IPS DF 4.7 (cell line): ENCODE measurements at regions not wholly inside any gene's neighbourhood (a gene's known extent, or its start where the extent isn't known, plus 50 kb on each side); places are given as distances from the start of the nearest gene placed in this dataset.
A peak's percentile ranks its signal among the peaks of the same experiment; 100 is the strongest.
"Not testable (repeated sequence)": the region's sequence is repeated elsewhere in the genome, so short reads cannot be mapped to it uniquely, and the experiment has no call there.

ENCODE experiments used
- DNase-seq: peaks from one replicate; pipeline ENCODE4 v3.0.0-alpha.2; 2013; ENCODE audit warnings: low spot score; ENCODE audit errors: extremely low read depth

- no peak for DNase-seq
Measured at GRCh38 chr1:233435622-233436021, 108.1 kb downstream of the MAP3K21 start.

- DNase-seq, result no peak
Measured at GRCh38 chr1:233439721-233440120, 112.2 kb downstream of the MAP3K21 start.

GRCh38 chr1:233440951-233441401 is 113.5 kb downstream of the MAP3K21 start:
- DNase-seq, result peak; percentile 82

DNA sequence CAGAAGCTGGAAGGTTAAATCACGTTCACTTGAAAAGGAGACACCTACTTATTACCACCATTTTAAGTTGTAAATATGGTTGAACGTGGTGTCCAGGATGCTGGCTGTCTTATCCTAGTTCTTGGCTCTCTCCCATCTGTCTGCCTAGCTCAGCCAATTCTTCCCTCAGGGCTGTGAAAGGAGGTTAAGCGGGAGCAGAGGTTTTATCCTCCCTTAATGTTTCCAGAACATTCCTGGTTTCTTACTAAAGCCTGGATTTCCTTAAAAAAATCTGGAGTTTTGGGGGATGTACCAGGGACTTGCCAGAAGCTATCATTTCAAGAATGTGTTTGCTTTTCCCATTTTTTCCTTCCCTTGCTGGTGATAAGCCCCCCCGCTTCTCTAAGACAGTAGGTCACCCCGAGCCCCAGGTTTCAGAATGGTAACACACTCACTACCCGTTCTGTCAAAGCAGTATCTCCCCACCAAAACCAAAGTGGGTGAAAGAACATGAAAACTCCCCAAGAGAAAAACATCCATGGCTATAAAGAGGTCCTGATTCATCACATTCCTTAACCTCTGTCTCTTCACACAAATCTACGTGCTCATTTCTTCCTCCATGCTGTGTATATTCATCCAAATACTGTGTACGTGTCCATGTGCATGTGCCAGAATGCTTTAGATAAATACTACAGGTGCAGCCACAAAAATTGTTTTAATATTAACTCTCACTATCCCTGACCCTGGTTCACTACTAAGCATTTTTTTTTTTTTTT is 114.7 kb downstream of the MAP3K21 start:
- DNase-seq, result no peak

- no peak for DNase-seq
Measured at GRCh38 chr1:233443040-233443760, 115.7 kb downstream of the MAP3K21 start.

- DNase-seq, result no peak
Measured at GRCh38 chr1:233444484-233444883, 117.0 kb downstream of the MAP3K21 start.

DNA sequence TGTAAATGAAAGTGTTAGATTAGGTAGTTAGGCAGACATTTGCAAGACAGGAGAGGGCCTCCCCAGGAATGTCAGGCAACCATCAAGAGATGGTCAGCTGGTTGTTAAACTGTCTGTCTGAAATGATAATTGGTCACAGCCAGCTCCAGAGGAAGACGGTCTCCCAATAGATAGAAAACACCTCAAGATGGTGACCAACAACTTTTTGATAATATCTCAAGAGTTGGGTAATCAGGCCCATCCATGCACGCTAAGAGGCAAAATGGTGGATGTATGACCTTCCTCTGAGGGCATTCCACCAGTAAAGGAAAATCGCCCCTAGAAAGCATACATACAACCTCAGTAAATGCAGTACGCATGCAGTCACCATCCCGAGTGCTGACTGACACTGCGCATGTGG is 118.2 kb downstream of the MAP3K21 start:
- no peak for DNase-seq

- DNase-seq, result no peak
Measured at GRCh38 chr1:233446935-233447334, 119.4 kb downstream of the MAP3K21 start.

DNA sequence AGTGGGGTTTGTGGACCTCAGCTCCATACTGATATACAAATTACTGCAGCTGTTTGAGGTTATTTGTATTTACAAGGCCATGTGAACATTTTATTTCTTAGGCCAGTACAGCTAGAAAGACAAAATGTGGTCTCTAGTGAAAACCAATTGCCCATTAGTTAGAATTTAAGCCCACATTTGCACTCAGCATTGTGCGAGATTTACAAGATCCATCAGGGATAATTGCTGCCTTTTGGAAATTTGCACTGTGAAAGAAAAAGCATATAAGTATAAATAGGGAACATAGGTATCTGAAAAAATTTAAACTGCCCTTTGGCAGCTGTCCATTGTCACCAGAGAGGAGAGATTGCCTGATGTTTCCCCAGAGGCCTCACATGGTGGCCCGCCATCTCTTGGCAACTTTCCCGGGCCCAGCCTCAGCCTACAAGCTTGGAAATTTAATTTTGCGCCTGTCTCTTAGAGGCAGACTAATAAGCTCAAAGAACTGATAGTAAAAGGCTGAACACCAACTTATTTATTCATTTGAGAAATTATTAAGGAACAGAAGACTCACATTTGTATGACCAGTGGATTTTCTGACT is 120.7 kb downstream of the MAP3K21 start:
- DNase-seq, result no peak

- no peak for DNase-seq
Measured at GRCh38 chr1:233452724-233453123, 125.2 kb downstream of the MAP3K21 start.

GRCh38 chr1:233453433-233454200 is 126.1 kb downstream of the MAP3K21 start:
- no peak for DNase-seq

- DNase-seq, result no peak
Measured at GRCh38 chr1:233459470-233459945, 132.0 kb downstream of the MAP3K21 start.

- DNase-seq, result no peak
Measured at GRCh38 chr1:233459968-233460367, 132.4 kb downstream of the MAP3K21 start.

- DNase-seq, result no peak
Measured at GRCh38 chr1:233460692-233461091, 133.2 kb downstream of the MAP3K21 start.

DNA sequence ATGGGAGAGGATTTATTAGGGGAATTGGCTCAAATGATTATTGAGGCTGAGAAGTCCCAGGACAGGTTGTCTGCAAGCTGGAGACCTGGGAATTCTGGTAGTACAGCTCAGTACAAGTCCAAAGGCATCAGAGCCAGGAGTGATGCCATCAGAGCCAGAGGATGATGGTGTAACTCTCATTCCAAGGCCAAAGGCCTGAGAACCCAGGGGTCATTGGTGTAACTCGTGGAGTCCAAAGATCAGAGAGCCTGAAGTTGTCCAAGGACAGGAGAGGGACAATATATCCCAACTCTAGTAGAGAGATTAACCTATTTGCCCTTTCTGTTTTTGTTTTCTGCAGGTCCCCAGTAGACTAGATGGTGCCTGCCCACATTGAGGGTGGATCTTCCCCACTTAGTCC is 134.3 kb downstream of the MAP3K21 start:
- DNase-seq, result no peak

DNA sequence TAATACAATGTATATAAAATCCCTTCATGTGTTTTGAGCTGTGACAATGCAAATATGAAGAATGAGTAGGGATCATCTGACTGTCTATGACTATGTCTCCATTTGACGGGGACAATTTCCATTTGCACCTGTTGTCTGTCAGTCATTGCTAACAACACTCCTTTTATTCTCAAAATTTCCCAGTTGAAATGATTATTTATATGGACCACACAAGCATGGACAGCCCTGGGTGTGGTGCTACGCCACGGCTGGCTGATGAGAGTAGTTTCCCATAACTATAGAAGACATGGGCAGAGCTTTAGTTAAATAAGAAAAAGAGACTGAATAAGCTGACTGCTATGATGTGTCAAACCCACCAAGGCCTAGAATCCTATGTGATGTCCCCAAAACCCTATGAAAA is 135.8 kb downstream of the MAP3K21 start:
- no peak for DNase-seq

- DNase-seq, result no peak
Measured at GRCh38 chr1:233465745-233466343, 138.3 kb downstream of the MAP3K21 start.

GRCh38 chr1:233470741-233471499 is 143.0 kb upstream of the KCNK1 start:
- DNase-seq, result peak; percentile 58

- not testable (repeated sequence) for DNase-seq
Measured at GRCh38 chr1:233471851-233472250, 142.1 kb upstream of the KCNK1 start.

DNA sequence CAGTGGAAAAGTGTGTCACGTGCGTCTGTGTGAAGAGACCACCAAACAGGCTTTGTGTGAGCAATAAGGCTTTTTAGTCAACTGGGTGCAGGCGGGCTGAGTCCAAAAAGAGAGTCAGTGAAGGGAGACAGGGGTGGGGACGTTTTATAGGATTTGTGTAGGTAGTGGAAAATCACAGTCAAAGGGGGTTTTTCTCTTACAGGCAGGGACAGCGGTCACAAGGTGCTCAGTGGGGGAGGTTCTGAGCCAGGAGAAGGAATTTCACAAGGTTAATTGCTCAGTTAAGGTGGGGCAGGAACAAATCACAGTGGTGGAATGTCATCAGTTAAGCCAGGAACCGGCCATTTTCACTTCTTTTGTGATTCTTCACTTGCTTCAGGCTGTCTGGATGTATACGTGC is 141.1 kb upstream of the KCNK1 start:
- DNase-seq, result not testable (repeated sequence)
